Bronchial epithelial cell (primary cell): ENCODE measurements at regions not wholly inside any gene's neighbourhood (a gene's known extent, or its start where the extent isn't known, plus 50 kb on each side); places are given as distances from the start of the nearest gene placed in this dataset.

Experiments
- DNase-seq: peaks from one replicate; pipeline ENCODE4 v3.0.0-alpha.2; 2010; ENCODE audit warnings: low read depth
- FAIRE-seq: peaks from 2 replicates; lab custom pipeline; 2011; peaks lifted over from hg19 to GRCh38; lab: Jason Lieb, UNC
- H3K27me3 ChIP-seq: 2 replicates; pipeline ENCODE4 v1.5.1; 2011; ENCODE audit warnings: low read length; ENCODE audit not compliant: control insufficient read depth, insufficient read depth
- H3K36me3 ChIP-seq: 2 replicates; pipeline ENCODE4 v1.5.1; 2011; ENCODE audit warnings: low read length; ENCODE audit not compliant: control insufficient read depth, insufficient read depth
- H3K4me3 ChIP-seq: 2 replicates; pipeline ENCODE4 v1.5.1; 2011; ENCODE audit warnings: mild to moderate bottlenecking, low read depth, low read length, control low read depth
- TF ChIP-seq, protein P1 (sequence below): IDR thresholded peaks from 2 replicates; pipeline ENCODE4 v1.5.1; 2011; ENCODE audit warnings: mild to moderate bottlenecking, moderate library complexity, low read length, control low read depth, inconsistent platforms; ENCODE audit not compliant: insufficient read depth, severe bottlenecking

- TF ChIP-seq, protein P1, sequence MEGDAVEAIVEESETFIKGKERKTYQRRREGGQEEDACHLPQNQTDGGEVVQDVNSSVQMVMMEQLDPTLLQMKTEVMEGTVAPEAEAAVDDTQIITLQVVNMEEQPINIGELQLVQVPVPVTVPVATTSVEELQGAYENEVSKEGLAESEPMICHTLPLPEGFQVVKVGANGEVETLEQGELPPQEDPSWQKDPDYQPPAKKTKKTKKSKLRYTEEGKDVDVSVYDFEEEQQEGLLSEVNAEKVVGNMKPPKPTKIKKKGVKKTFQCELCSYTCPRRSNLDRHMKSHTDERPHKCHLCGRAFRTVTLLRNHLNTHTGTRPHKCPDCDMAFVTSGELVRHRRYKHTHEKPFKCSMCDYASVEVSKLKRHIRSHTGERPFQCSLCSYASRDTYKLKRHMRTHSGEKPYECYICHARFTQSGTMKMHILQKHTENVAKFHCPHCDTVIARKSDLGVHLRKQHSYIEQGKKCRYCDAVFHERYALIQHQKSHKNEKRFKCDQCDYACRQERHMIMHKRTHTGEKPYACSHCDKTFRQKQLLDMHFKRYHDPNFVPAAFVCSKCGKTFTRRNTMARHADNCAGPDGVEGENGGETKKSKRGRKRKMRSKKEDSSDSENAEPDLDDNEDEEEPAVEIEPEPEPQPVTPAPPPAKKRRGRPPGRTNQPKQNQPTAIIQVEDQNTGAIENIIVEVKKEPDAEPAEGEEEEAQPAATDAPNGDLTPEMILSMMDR = no peak
- Histone ChIP-seq H3K36me3 (no peaks in the 10 kb centered on the region), H3K27me3 (no peaks in the 10 kb centered on the region), H3K4me3 (no peak overlapping the region)
- DNase-seq = peak; percentile 17
- FAIRE-seq = no peak
Measured at GRCh38 chr7:97639036-97639435, 92.8 kb upstream of the TAC1 start.

GRCh38 chr7:97659363-97660045, 72.4 kb upstream of the TAC1 start:
- TF ChIP-seq, protein P1 = no peak
- H3K27me3 ChIP-seq = no peaks in the 10 kb centered on the region
- H3K4me3 ChIP-seq = no peak overlapping the region
- DNase-seq (no peak), FAIRE-seq (peak; percentile 62)
- no peaks in the 10 kb centered on the region for H3K36me3 ChIP-seq

GRCh38 chr7:97667359-97667758, 64.5 kb upstream of the TAC1 start:
- H3K4me3 ChIP-seq = no peak overlapping the region
- no peak for FAIRE-seq

DNA sequence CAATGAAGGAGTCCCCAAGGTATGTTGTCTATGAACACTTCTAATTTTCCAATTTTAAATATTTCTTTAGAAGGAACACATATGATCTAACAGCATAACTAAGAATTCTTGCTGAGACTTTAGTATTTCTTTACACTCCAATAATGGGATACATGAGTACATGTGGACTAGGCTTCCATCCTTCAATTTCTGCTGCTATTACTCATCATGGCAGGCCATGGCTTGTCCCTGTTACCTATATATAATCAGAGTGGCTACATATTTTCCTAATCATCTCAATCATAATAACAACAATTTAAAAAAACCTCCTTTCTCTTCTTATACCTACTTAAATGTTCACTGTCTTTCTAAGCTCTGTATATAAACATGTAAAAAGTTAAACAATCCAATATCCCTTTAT, 60.3 kb upstream of the TAC1 start:
- Histone ChIP-seq H3K36me3 (no peaks in the 10 kb centered on the region), H3K4me3 (no peak overlapping the region), H3K27me3 (no peaks in the 10 kb centered on the region)
- FAIRE-seq (no peak), DNase-seq (peak; percentile 70)
- TF ChIP-seq, protein P1 = no peak

More at GRCh38 chr7:97667359-97667758, 64.5 kb upstream of the TAC1 start:
- Histone ChIP-seq H3K27me3 (no peaks in the 10 kb centered on the region), H3K36me3 (no peaks in the 10 kb centered on the region)
- no peak for DNase-seq
- TF ChIP-seq, protein P1 = no peak

DNA sequence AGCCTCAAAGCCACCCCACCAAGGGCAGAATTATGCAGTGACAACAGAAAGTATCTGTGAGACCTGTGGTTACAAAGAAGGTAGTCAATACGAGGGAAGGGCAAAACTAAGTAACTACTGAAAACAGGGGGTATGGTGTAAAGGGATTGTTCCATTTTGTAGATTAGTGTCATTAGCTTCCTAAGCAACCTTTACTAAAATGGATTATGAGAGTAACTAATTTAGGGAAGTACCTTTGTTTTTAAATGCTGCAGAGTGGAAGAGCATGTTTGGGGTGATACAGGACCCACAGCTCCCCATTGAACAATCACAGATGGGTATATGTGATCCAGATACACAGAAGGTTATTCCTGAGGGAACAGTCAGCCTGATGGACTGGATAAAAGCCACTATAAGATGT, 51.3 kb upstream of the TAC1 start:
- DNase-seq (no peak), FAIRE-seq (no peak)
- TF ChIP-seq, protein P1 = no peak
- Histone ChIP-seq H3K36me3 (no peaks in the 10 kb centered on the region), H3K4me3 (no peak overlapping the region), H3K27me3 (no peaks in the 10 kb centered on the region)
